ENCODE measurements at regions not wholly inside any gene's neighbourhood (a gene's known extent, or its start where the extent isn't known, plus 50 kb on each side); places are given as distances from the start of the nearest gene placed in this dataset.

- DNase-seq = peak; percentile 27
- peaks cover 2% of the 10 kb centered on the region; the same call in 1 of the 2 replicates for H3K4me1 ChIP-seq (ENCODE audit: control insufficient read depth, insufficient read depth, low read length)
- ChIA-PET CTCF (no interaction called here), POLR2A (ENCODE audit: unreplicated experiment) (no interaction called here)
- H2AFZ ChIP-seq (replicated peaks; ENCODE audit: low read length, poor library complexity) = no peak overlapping the region
- no peak overlapping the region for H3K9ac ChIP-seq (ENCODE audit: low read depth, low read length)
- no peak overlapping the region for H3K23ac ChIP-seq (ENCODE audit: low read depth, low read length)
- no peak for TF ChIP-seq MAZ (IDR thresholded peaks at IDR 0.05; ENCODE audit: borderline replicate concordance, low read depth, low read length)
- H3K27ac ChIP-seq (ENCODE audit: insufficient read depth, low read length) = no peak overlapping the region
- H3K4ac ChIP-seq (ENCODE audit: low read depth, low read length) = no peak overlapping the region
- H4K8ac ChIP-seq (ENCODE audit: low read depth in 2 of 2, low read length in 2 of 2) = no peak overlapping the region
- H3K9me3 ChIP-seq (ENCODE audit: control insufficient read depth, insufficient read depth, low read length) = no peaks in the 10 kb centered on the region
- H2BK120ac ChIP-seq (ENCODE audit: low read depth, low read length) = no peak overlapping the region
- H3K27me3 ChIP-seq (ENCODE audit: control insufficient read depth, insufficient read depth, low read length) = no peaks in the 10 kb centered on the region
- intact Hi-C loops (cut with micrococcal nuclease) (no loop called here), in situ Hi-C loops (cut with MboI; ENCODE audit: low sequenced_read_pairs) (no loop called here), dilution Hi-C loops (cut with HindIII; ENCODE audit: low sequenced_read_pairs, unreplicated experiment) (no loop called here)
- ATAC-seq (ENCODE audit: low read depth) = peak; percentile 21
- no peaks in the 10 kb centered on the region for H3K9me1 ChIP-seq (ENCODE audit: insufficient read depth, low read length)
- no peak overlapping the region for H2BK5ac ChIP-seq (ENCODE audit: low read depth, low read length, poor library complexity, severe bottlenecking)
- H4K91ac ChIP-seq (ENCODE audit: insufficient read depth, low read depth, low read length) = no peak overlapping the region
- no peak overlapping the region for H3K14ac ChIP-seq (replicated peaks; ENCODE audit: low read depth, low read length)
- no peak overlapping the region for H2AK9ac ChIP-seq (replicated peaks; ENCODE audit: low read depth, low read length, poor library complexity)
- H3K36me3 ChIP-seq (ENCODE audit: control insufficient read depth, insufficient read depth, low read length) = no peaks in the 10 kb centered on the region
- H3K56ac ChIP-seq (ENCODE audit: extremely low read depth, insufficient read depth, low read length) = no peak overlapping the region
- H3K4me3 ChIP-seq (ENCODE audit: insufficient read depth, low read depth, low read length) = no peak overlapping the region
- no peaks in the 10 kb centered on the region for H3K79me1 ChIP-seq (ENCODE audit: low read depth in 1 of 2, low read length in 2 of 2)
- no TSS peak for BruUV-seq (replicated peaks)
- H2BK20ac ChIP-seq (ENCODE audit: low read depth, low read length) = no peak overlapping the region
- H4K5ac ChIP-seq (ENCODE audit: low read depth, low read length) = no peak overlapping the region
- no peaks in the 10 kb centered on the region for H4K20me1 ChIP-seq (ENCODE audit: insufficient read depth, low read length)
- H2BK15ac ChIP-seq (ENCODE audit: low read depth, low read length) = no peak overlapping the region
- no peak overlapping the region for H3K4me2 ChIP-seq (ENCODE audit: low read depth, low read length)
- no peak overlapping the region for H2AK5ac ChIP-seq (ENCODE audit: low read depth, low read length)
- no peak overlapping the region for H3K18ac ChIP-seq (ENCODE audit: low read depth, low read length)
Measured at GRCh38 chr2:18290386-18290785, 270.1 kb downstream of the RDH14 start.

Measured in IMR-90 (cell line).